NCI-H1092 treated with DMSO at 0.1 percent for 48 hours (cell line): ENCODE measurements at regions not wholly inside any gene's neighbourhood (a gene's known extent, or its start where the extent isn't known, plus 50 kb on each side); places are given as distances from the start of the nearest gene placed in this dataset.

Experiments used
- DNase-seq: peaks from one replicate; lab custom pipeline; 2025; lab: John Stamatoyannopoulos, UW

DNA sequence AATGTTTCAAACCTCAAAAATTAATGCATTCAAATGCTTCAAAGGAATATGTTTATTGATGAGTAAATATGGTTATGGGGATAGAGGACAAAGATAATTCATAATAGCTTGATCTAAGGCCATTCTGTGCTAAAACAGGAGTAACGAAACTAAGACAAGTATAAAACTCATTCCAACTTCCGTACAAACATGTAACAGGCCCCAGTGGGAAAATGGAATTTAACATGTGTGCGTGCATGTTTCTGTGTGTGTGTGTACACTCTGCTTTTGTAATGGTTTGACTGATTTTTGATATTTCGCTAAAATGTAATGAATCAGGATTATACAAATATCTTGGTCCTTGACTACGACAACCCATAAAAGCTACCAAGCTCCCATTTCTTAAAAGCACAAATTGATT is 91.0 kb downstream of the KLF12 start:
- DNase-seq = no peak

DNA sequence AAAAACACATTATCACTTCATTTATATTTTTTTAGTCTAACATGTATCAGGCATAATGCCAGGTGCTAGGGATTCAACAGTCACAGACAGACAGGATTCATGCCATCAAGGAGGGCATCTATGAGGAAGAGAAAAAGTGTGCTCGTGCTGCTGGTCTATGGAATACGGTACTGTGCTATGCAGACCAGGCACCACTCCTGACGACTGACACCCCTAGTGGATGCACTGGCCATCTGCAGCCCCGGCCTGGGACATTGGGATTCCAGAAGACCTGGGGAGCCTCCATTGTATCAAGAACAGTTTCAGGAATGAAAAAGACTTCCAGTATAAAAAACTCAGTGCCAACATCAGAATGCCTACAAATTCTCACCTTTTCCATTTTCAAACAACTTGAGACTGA is 94.0 kb downstream of the KLF12 start:
- DNase-seq = no peak

DNA sequence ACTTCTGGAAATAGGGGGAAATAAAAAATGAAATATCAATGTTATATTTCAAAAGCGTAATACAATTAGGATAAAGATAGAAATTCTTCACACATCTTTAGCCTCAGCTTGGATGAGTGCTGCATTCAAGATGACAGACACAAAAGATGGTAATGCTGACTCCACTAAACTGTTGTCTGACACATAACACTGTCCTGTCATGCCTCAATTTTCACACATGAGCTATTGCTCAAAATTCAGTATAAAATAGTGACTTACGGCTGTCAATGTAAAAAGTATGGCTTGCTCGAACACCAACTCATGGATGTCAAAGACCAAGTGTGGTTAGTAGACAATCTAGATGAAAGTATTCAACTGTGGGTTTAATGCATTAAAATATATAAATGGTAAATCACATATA is 94.5 kb downstream of the KLF12 start:
- DNase-seq = no peak

DNA sequence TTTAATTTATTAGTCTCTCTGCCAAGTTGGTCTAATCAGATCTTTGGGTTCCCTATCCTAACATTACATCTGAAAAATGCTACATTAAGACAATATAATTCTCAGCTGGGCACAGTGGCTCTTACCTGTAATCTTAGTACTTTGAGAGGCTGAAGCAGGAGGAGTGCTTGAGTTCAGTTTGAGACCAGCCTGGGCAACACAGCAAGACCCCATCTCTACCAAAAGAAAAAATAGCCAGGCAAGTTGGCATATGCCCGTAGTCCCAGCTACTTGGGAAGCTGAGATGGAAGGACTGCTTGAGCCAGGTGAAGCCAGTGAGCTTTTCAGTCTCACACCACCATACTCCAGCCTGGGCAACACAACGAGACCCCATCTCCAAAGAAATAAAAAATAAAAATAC is 95.0 kb downstream of the KLF12 start:
- DNase-seq = no peak

DNA sequence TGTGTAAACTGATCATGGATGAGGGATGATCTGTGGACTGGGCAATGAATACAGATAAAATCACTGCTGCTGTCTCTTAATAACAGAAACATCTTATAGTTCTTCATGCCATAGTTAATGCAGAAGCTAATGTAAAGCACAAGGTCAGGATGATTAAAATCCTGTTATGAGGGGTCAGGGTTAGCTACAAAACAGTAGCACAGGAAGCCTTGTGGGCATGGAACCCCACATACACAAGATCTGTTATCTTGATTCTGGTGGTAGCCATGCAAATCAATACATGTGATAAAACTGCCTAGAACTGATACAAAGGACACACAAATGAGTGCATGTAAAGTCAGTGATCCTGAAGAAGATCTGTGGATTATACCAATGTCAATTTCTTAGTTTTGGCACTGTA is 96.4 kb downstream of the KLF12 start:
- DNase-seq = no peak

DNA sequence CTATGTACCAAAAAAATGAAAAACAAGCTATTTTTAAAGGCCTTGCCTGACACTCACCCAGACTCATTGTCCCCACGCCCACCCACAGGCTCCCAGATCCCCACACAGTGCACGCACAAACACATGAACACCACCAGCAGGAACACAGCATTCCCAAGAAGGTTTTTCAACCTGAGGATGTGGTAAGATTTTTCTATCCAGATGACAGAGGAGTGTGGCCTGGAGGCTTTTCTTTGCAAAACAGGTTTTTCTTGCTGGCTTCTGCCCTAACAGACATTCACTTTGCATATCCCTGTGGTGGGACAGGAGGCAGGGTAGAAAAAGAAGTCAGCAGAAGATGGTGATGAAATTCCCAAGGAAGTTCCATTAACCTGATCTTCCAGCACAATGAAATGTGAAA is 97.8 kb downstream of the KLF12 start:
- DNase-seq = no peak

DNA sequence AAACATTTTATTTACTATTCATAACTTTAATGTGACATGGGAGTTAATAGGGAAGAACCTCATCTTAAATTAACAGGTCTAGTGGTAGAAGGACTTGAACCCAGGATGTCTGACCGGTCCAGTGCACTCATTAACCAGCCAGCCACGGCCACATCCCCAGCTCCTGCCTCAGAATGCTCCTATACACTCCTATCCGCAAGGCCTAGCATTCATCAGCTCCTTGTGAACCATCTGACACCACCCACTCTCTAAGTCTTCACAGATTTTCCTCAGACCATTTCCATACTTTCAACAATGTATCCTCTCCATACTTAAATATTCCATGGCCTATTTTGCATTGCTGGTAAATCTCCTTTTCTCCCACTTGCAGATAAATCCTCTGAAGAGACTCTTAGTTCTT is 98.3 kb downstream of the KLF12 start:
- DNase-seq = no peak

DNA sequence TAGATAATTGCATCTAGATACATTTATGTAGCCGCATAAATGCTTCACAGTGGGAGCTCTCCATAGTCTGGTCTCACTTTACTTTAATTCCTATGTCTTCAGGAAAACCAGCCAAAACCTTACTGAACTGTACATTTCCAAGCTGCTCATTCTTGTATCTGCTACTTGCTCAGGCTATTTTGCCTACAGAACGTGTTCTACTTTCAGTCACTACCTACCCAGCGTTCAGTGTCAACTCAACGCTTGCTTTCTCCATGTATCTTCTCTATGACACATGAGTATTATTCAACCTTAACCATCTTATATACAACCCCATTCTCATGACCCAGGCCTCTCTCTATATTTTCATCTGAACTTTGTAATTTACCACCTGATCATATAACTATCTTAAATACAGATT is 101.9 kb downstream of the KLF12 start:
- DNase-seq = no peak

DNA sequence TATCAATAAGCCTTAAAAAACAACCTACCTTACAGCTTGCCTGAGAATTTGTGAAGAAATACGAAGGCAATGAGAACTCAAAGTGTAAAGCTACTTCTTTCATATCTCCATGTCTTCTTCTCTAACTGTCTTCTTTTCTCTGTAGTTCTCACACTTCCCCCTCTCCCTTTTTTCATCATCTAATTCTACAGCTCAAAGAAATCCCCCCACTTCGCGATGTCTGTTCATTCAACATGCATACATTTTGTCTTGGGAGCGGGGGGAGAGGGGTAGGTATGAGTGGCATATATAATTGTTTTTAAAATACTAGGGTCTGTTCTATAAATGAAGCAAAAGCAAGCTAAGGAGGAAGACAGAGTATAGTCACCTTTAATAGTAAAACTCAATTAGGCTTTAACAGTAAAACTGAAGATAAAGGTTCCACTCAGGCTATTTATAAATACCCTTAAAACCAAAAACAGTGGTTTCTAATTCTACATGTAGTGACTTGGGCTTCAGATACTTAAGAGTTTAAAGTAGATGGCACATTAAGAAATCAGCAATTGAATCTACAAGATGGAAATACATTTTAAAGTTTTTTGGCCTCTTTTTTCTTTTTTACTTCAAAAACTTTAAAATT is 106.9 kb downstream of the KLF12 start:
- DNase-seq = no peak

DNA sequence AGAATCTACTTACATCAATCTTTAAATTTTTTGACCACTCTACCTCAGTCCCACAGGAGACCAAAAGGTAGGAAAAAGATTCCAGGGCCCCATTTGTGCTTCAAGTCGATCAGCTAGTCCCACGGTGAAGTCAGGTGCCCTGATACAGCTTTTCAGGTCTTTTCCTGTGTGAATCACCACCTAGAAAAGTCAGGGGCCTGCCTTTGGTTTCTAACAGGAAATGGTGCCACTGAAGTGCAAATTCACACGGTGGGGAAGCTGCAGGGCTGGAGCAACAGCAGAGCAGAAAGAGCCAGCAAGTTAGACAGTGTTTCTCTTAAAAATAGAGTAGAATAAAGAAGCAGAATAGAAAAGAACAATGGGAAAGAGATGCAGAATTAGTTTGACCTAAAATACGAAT is 107.5 kb downstream of the KLF12 start:
- no peak for DNase-seq

DNA sequence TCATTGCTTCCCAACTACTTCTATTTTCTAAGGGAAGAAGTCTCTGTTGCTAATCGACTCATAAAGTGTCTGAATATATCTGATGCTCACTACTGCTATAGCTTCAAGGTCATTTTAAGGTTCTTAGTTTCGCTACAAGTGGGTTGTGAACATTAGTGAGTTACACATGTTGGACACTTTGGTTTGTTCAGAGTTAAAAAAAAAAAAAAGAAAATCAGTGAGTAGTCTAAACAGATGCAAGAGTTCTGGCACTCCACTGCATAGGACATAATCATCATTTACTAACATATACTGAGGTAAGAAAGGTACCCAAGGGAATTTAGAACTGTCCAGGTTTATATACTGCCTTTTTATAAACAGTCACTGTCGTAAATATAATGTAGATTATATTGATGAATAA is 108.8 kb downstream of the KLF12 start:
- DNase-seq = no peak

DNA sequence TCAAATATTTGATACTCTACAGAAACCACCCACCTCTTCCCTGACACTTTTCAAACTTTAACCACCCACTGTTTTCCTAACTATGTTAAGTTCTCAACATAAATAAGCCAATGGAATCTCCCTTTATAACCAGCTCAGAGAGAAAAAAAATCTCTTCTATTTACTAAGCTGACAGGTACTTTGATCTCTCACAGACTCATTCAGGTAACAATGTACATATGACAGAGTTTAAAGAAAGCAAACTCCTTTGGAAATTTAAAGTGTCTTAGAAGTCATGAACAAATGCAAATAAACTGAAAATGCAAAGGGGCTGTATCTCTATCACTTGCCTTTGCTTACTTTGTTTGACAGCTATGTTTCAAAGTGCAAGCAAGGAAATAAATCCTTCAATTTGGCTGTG is 109.3 kb downstream of the KLF12 start:
- DNase-seq = no peak

DNA sequence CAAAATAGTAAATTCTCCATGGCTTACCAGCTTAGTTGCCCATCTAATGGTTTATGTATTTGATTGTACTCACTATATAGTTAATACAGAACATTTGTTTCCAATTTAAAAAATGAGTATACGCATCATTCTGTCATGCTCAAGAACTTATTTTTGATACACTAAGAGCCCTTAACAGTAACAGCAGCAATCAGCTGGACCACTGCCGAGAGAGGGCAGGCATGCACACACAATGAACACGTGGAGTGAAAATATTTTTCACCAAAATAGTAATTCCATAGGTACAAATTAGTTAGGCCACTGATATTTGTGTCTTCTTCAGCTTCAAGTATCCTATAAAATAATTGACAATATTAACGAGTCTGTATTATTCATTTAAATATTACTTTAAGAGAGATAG is 109.9 kb downstream of the KLF12 start:
- DNase-seq = no peak

DNA sequence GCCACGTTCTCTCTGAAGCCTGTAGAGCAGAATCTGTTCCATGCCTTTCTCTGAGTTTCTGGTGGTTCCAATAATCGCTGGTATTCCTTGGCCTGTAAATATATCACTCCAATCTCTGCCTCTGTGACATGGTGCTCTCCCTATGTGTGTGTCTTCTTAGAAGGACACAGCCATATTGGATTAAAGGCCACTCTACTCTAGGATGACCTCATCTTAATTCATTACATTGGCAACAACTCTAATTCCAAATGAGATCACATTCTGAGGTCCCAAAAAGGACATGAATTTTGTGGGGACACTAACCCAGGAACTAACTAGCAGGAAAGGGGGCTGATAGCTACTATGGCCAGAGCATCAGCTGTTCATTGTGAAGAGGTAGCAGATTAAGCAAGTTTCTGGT is 110.7 kb downstream of the KLF12 start:
- DNase-seq = no peak

DNA sequence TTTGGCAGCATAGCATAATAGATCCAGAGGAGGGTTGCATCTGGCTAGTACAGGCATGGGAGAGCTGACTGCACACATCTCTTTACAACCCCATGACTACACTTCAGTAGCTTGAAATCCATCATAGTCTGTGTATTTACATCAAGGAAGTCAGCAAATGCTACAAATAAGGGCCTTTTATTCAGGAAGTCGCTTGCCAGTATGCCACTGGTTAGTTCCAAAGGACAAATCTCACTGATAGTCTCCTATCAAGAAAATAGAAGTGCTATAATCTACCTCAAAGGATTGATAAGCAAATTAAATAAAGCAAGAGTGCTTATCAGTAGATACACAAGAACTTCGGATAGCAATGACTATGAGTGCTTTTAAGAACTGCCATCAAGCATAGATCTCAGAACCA is 112.7 kb downstream of the KLF12 start:
- no peak for DNase-seq

DNA sequence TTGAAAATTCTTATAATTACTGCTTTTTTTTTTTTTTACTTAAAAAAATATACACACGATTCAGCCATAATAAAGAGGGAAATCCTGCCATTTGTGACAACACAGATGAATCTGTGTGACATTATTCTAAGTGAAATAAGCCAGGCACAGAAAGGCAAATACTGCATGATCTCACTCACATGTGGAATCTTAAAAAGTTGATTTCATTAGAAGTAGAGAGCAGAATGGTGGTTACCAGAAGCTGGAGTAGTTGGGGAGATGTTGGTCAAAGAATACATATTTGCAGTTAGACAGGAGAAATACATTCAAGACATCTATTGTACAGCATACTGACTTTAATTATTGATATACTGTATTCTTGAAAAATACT is 116.2 kb downstream of the KLF12 start:
- DNase-seq = no peak

DNA sequence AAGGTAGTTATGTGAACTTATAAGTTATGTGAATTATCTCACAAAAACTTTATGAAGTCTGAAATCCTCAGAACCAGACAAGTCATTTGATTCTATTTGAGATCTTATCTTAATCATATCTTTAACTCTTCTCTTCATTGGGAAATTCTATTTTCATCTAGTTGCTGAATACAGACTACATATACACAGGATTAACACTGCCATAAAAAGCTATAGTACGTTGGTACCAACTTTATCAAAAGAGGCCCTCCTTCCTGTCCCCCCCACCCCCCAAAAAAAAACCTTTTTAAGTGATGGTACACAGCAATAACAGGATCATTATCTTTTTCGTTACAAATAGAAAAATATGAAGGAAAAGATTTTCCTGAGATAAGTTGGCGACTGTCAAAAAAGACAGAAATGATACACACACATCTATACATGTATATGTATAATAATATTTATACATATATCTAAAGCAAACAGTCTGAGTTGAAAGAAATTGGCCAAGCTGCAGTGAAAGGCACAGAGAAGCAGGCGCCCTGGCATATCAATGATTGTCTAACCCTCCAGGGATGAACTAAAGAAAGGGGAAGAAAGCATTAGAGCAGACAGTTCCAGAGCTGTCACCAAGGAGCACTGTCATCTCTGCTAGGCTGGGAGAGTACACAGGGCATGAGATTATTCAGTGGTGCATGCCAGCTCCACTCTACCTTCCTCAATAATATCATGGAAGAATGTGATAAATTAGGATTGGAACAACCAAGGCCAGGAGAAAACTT is 116.7 kb downstream of the KLF12 start:
- DNase-seq = no peak

DNA sequence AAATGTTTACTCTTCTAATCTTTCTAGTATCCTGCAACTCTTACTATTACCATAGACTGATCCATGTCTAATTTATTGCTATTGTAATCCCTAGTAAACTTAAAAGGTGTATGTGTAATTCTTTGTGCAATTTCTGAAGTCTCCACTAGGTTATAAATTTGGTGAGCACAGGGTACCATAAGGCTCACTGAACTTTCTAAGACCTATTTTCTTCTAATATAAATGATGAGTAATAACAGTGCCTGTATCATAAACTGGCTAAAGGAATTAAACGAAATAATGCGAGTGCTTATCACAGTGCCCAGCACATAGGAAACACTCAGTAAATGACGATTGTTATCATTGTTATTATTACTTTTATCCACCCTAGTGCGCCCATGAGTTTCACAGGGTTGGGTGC is 119.1 kb downstream of the KLF12 start:
- DNase-seq = no peak

DNA sequence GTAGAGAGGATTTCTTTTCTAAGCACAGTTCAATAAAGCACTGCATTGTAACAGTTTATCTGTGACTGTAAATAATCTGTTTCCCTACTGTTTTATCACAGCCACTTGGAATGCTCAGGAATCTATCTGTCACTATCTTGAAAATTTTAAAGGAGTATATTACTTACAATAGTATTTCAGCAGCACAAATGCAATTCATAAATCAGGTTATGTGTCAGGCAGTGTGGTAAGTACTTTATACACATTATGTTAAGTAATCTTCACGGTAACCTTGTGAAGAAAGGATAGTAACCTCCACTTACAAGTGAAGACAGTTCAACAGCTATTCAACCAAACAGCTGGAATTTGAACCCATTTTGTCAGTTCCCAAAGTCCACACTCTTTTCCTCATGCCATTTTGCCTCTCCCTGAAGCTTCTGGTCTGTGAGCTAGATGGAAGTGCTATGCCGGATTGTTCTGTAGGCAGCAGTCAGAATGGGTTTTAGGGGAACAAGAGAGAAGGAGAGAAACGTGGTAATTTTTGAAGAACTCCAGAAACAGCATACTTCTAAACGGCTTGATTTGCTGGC is 125.0 kb downstream of the KLF12 start:
- DNase-seq = no peak

DNA sequence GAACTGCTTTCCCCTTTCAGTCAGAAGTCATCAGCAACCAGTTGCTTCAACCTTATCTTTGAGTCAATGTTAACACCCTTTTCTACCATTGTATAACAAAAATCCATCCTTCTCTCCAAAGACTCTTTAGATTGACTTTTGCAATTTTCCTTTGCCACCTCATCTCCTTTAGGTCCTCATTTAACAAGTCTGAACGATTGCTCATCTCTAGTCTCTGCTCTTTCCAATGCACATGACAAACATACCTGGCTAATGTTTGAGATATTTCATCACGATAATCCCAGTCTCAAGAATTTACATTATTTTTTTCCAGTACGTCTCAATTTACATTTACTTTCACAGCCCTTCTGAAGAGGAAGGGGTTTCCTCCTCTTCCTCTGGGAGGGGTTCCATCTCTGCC is 127.5 kb downstream of the KLF12 start:
- no peak for DNase-seq

DNA sequence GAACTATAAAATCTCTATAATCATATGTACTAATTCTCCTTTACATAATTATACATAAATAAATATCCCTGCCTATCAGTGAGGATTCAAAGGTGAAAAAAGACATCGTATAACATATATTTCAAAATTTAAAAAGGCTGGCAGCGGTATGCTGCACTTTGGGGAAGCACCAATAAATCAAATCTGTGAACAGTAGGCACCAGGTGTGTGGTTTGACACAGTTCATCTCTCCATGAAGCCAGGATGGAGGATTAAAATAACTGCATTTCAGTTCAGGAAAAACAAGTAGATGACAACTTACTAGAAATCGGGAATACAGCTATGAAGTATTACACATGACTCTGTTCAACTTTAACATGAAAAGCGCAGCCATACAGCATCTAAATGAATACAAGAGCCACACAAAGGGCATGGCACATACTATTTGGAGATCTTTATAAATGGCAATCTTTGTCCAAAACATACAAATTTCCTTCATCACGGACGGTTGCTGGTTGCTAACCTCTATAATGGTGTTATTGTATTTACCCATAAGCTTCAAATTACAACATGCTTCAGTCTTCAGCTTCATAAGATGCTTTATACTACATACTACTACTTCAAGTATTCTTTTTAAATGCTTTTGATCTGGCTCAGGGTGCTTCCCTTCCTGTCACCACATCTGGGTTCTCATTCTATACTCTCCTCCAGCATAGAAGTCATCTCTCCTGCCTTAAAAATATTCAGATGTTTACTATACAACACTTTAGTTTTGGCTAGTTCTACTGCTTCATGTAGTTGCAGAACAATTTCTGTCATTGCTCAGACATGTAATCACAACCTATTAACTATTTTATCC is 128.7 kb downstream of the KLF12 start:
- DNase-seq = no peak

DNA sequence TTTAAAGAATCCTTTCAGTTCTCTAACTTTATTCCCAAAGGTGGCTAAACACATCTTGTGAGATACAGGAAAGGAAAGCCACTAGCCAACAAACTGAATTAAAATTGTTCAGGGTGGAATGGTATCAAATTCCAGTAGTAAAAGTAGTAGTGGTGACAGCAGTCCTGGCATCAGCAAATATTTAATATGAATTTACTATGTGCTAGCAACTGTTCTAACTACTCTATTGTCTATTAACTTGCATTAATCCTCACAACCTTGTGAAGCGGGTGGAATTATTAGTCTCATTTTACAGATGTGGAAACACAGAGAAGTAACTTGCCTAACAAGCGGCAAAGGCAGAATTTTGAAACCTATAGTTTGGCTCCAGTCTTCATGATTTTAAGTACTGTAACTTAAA is 130.1 kb downstream of the KLF12 start:
- DNase-seq = no peak

DNA sequence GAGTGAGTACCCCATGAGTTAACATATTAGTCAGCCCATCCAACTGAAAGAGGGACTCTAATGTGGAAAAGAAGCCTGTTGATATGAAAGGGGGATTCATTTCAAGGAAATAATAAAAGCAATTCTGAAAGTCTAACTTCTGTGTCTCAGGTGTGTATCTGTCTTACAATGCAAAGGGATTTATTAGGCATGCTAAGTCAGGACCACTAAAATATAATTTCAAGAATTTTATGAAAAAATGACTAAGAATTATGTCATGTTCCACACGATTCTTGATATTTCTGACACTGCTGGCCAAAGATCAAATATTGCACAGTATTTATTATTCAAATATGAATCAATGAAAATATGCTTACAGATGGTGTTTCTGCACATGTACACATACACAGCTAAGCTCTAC is 130.8 kb downstream of the KLF12 start:
- no peak for DNase-seq
